Stimulated activated CD8-positive, alpha-beta memory T cell treated with anti-CD3 and anti-CD28 coated beads, Interleukin-12 subunit alpha, Interleukin-12 subunit beta, amount 100 ng/mL, for 24 hours (primary cell): ENCODE measurements at regions not wholly inside any gene's neighbourhood (a gene's known extent, or its start where the extent isn't known, plus 50 kb on each side); places are given as distances from the start of the nearest gene placed in this dataset.
"Not testable (repeated sequence)": the region's sequence is repeated elsewhere in the genome, so short reads cannot be mapped to it uniquely, and the experiment has no call there.

Source experiments
- DNase-seq: peaks from one replicate; pipeline ENCODE4 v3.0.0-alpha.2; 2020; ENCODE audit errors: extremely low read depth

DNA sequence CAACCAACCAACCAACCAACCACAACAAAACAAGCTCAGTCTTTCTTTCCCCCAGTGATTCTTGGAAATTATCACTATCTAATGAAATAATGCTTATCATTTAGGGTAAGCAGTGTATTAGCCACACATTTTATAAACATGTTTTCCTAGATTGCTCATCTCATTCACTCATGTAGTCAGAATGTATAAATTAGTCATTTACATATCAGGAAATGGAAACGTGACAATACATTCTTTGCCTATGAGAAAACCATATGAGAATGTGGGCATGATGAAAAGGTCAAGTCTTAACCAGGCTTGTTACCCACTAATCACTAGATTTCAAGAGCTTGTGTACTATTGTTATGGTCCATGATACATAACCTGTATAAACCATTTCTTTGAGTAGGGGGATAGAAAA is 1583.4 kb upstream of the PIK3C3 start:
- no peak for DNase-seq

GRCh38 chr18:40367576-40367975 is 1587.5 kb upstream of the PIK3C3 start:
- no peak for DNase-seq

- no peak for DNase-seq
Observed at GRCh38 chr18:40366521-40366920, 1588.5 kb upstream of the PIK3C3 start.

DNA sequence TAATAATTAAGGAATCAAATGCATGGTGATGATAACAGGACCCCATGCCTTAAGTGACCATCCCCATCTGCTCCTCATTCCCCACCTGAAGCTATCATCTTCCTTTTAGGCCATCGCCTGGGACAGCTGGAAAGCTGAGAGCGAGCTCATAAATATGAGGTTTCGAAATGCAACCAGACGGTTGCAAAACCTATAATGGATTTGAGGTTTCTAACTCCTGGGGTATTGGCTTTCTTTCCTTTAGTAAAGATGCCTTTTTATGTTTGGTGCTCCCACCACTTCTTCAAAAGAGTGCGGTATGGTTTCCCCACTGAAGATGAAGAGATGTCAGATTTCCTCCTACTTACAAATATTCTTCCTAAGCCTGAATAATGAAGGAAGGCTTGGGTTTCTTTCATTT is 1589.5 kb upstream of the PIK3C3 start:
- no peak for DNase-seq

- no peak for DNase-seq
Observed at GRCh38 chr18:40360558-40360957, 1594.5 kb upstream of the PIK3C3 start.

DNA sequence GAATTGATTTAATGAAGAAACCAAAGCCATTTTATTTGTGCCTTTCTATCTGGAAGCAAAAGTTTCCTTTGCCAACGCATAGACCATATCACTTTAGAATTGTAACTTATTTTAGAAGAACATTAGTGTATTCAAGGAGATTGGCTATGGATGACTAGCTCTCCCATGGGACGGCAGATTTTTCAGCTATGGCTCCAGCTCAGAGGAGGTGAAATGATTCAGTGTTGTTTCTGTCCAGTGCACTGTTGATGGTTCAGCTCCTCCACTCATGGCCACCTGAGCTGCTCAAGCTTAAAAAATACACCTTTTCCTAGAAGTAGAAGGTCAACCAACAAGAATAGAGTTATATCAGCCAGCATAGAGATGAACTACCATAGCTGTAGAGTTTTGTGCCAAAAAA is 1597.5 kb upstream of the PIK3C3 start:
- DNase-seq = no peak

DNA sequence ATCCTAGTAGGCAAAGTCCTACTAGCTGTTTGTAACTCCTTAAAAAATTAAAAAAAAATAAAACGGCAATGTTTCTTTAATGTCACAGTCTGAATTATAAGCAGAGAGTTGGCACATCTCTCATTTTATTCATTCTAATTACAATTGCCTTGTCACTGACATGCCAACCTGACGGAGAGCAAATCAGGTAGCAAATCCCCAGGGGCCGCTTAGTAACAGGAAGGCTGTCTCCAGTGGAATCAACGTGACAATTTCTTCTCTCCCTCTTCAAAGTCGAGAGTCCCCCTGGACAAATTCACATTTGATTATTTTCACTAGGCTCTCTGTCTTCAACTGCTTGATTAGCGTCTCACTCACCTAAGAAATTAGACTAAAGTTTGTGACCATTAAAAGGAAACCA is 1598.9 kb upstream of the PIK3C3 start:
- DNase-seq = no peak

- DNase-seq = no peak
Observed at GRCh38 chr18:40355726-40356125, 1599.3 kb upstream of the PIK3C3 start.

DNA sequence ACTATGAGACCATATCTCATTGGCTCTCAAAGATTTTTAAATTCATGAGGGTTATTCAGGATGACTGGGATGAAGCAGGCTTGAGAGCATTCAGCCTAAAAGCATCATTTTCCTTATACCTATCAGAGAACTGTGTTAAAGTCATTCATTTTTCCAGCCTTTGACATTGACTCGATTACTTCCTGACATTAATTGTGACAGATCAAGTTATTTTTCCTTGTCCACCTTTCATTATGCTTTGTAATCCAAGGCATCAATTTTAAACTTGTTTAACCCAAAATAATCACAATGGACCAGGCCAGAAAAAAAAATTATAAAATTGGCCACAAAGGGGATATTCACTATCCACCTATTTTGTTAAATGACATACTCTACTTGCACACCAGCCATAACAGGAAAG is 1606.8 kb upstream of the PIK3C3 start:
- DNase-seq = no peak

DNA sequence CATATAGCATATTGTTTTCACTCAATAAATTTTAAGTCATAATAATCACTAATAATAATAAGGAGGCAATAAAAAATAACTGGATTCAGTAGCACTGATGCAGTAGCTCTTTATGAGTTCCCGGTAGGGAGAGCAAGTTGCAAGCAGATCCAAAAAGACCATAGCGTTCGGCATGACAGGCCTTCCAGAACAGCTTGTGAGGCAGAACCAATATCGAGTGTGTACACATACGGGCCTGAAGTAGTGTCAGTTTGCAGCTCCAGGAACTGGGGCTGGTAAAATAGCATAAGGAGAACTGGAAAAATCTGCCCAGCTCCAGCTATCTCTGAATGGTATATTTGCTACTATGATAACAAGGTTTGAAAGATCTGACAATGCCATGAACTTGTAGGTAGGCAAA is 1607.8 kb upstream of the PIK3C3 start:
- no peak for DNase-seq

DNA sequence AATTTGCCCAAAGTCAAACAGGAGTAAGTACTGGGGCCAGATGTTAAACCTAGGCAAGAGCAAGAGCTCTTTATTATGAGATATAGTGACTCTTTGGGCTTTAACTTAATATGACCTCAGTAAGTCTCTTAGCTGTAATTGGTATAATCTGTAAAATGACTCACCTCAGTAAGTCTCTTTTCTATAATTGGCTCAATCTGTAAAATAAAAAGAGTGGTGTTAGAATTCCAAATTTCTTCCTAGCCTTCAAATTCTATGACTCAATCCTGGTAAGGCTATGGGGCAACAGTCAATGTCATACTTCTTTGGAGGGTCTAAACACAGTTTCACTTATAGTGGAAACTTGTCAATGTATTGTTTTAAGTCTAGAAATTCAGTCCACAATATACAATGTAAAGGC is 1608.9 kb upstream of the PIK3C3 start:
- DNase-seq = no peak

DNA sequence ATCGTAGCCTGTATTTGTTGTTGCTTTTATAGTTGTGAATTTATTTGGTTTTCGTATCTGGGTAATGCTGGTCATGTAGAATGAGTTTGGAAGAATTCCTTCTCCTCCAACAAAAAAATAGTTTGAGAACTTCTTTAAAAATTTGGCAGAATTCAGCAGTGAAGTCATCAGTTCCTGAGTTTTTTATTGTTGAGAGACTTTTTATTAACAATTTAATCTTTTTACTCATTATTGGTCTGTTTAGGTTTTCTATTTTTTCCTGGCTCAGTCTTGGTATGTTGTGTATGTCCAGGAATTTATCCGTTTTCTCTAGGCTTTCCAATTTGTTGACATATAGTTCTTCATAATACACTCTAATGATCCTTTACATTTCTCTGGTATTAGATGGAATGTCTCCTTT is 1613.3 kb upstream of the PIK3C3 start:
- DNase-seq = no peak

DNA sequence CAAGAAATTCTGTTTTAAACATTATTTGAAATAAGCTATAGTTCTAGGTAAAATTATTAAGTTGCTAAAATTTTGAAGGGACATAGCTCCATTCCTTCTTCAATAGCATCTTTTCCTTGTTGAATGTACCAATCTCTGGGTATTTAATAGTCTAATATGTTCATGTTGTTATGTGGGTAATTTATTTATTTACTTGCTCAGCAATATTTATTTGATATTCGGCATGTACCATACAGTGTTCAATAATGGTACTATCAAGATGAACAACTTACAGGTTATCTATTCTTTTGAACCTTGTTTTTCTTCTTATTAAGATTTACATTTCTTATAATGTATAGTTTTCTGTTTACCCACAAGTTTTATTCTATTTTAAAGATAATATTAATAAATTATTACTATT is 1616.8 kb upstream of the PIK3C3 start:
- DNase-seq = no peak

- DNase-seq = no peak
Observed at GRCh38 chr18:40326985-40327384, 1628.0 kb upstream of the PIK3C3 start.

- DNase-seq = no peak
Observed at GRCh38 chr18:40325988-40326387, 1629.0 kb upstream of the PIK3C3 start.

DNA sequence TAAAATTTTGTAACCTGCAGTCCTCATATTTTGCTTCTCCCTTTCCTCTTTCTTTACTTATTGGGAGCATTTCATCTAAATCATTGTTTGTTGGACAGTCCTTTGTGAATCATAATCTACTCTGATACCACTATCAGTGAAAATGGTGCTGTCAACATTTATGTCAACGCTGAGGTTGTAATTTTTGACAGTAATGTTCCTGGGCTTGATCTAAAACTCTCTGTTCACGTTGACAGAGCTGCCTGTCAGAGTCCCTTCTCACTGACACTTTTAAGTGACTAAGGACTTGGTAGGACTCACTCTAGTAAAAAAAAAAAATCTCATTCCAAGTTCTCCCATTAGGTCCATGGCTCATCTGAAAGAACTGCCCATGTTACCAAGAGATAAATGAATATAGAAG is 1640.8 kb upstream of the PIK3C3 start:
- DNase-seq = no peak

- DNase-seq = no peak
Observed at GRCh38 chr18:40313030-40313642, 1641.9 kb upstream of the PIK3C3 start.

DNA sequence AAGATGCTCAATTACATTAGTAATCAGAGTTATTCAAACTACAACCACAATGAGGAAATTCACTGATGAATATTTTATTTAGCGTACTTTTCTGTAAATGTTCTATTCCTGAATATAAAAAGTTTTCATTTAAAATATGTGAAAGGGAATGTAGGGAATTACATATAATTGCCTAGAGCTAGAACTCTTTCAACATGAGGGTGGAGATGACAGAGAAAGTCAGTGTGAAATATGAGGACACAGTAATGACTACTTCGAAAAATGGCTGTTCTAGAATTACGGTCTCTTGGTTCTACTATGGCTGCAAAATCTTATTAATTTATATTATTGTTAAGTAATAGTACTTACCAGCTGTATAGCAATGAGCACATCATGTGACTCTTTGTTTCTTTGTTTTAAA is 1647.4 kb upstream of the PIK3C3 start:
- DNase-seq = no peak

GRCh38 chr18:40296717-40297413 is 1658.2 kb upstream of the PIK3C3 start:
- DNase-seq = no peak

- DNase-seq = no peak
Observed at GRCh38 chr18:40292985-40293710, 1661.9 kb upstream of the PIK3C3 start.

DNA sequence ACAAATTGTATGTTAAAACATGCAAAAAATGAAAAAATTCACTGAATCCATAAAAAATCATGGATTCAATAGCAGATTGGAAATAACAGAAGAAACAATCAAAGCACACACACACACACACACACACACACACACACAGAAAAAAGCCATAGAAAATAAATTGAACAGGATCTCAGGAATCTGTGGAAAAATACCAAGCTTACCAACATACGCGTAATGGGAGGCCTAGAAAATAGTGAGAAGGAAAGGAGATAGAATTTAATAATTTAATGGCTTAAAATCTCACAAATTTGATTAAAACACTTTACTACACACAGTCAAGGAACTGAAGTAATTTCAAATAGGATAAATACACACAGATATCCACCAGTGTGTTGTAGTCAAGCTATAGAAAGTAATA is 1671.5 kb upstream of the PIK3C3 start:
- DNase-seq = no peak

DNA sequence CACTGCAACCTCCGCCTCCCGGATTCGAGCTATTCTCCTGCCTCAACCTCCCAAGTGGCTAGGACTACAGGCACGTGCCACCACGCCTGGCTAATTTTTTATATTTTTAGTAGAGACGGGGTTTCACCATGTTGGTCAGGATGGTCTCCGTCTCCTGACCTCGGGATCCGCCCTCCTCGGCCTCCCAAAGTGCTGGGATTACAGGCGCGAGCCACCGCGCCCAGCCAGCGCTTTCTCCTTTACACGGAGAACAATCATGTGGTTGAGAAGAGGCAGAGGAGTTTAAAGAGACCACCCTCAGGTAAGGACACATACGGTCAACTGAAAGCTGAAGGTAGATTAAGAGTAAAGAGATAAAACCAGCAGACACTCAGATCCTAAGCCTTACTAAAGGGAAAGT is 1673.7 kb upstream of the PIK3C3 start:
- DNase-seq = not testable (repeated sequence)

GRCh38 chr18:40274618-40275196 is 1680.3 kb upstream of the PIK3C3 start:
- no peak for DNase-seq
